ENCODE measurements at regions not wholly inside any gene's neighbourhood (a gene's known extent, or its start where the extent isn't known, plus 50 kb on each side); places are given as distances from the start of the nearest gene placed in this dataset.

DNA sequence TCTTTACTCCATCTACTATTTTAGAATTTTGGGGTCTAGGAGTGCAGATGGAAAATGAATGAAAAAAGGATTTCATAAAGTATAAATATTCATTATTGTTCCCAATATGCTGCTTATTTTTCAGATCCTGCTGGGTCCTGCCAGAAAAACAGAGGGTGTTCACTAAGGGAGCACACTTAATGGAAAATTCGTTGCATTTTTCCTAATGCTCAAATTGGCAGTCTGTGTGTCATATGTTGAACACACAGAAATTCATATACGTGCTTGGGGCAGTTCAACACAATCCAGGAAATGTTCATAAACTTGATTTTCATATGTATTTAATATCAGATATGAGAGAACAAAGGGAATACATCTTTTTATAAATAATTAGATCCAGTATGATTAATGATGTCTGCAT, 1019.4 kb downstream of the EPHA7 start:
- TF ChIP-seq, protein P1, sequence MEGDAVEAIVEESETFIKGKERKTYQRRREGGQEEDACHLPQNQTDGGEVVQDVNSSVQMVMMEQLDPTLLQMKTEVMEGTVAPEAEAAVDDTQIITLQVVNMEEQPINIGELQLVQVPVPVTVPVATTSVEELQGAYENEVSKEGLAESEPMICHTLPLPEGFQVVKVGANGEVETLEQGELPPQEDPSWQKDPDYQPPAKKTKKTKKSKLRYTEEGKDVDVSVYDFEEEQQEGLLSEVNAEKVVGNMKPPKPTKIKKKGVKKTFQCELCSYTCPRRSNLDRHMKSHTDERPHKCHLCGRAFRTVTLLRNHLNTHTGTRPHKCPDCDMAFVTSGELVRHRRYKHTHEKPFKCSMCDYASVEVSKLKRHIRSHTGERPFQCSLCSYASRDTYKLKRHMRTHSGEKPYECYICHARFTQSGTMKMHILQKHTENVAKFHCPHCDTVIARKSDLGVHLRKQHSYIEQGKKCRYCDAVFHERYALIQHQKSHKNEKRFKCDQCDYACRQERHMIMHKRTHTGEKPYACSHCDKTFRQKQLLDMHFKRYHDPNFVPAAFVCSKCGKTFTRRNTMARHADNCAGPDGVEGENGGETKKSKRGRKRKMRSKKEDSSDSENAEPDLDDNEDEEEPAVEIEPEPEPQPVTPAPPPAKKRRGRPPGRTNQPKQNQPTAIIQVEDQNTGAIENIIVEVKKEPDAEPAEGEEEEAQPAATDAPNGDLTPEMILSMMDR (IDR thresholded peaks at IDR 0.05), result no peak
- no peak for TF ChIP-seq POLR2A (IDR thresholded peaks at IDR 0.05)
